Uterus (tissue), 2 donors: ENCODE measurements at regions not wholly inside any gene's neighbourhood (a gene's known extent, or its start where the extent isn't known, plus 50 kb on each side); places are given as distances from the start of the nearest gene placed in this dataset.

ENCODE experiments used
- CTCF ChIP-seq, 4 experiments: fragments of 200-600 bp in 2 of 4; fragments of 450-650 bp in 2 of 4; sonication (generic) in 2 of 4; IDR thresholded peaks; one replicate each; pipeline ENCODE4 v1.5.1; 2016 to 2019; ENCODE audit warnings: antibody characterized with exemption in 4 of 4, mild to moderate bottlenecking in 2 of 4, moderate library complexity in 1 of 4
- POLR2A ChIP-seq, 2 donors: fragments of 450-650 bp; IDR thresholded peaks; one replicate each; pipeline ENCODE4 v1.6.1; 2016; ENCODE audit warnings: antibody characterized with exemption in 2 of 2, mild to moderate bottlenecking in 1 of 2, moderate library complexity in 1 of 2

GRCh38 chr3:161637559-161637958 is 141.0 kb downstream of the OTOL1 start:
- no peak for TF ChIP-seq CTCF (IDR thresholded peaks at IDR 0.05)
- no peak for TF ChIP-seq POLR2A (IDR thresholded peaks at IDR 0.05)
